Keratinocyte (primary cell): ENCODE measurements at regions not wholly inside any gene's neighbourhood (a gene's known extent, or its start where the extent isn't known, plus 50 kb on each side); places are given as distances from the start of the nearest gene placed in this dataset.

ENCODE experiments used
- DNase-seq: peaks from one replicate; pipeline ENCODE4 v3.0.0-alpha.2; 2011; ENCODE audit warnings: low read depth, missing footprints, low spot score
- FAIRE-seq: peaks from 2 replicates; lab custom pipeline; 2011; peaks lifted over from hg19 to GRCh38; lab: Jason Lieb, UNC
- H2AFZ ChIP-seq: 2 replicates; pipeline ENCODE4 v1.6.0; 2012; ENCODE audit warnings: low read length, control low read depth, inconsistent platforms; ENCODE audit not compliant: control insufficient read depth
- H3K27ac ChIP-seq: 2 replicates; pipeline ENCODE4 v1.5.1; 2011; ENCODE audit warnings: low read length; ENCODE audit not compliant: control insufficient read depth, insufficient read depth
- H3K27me3 ChIP-seq: 3 replicates; pipeline ENCODE4 v1.6.0; 2011; ENCODE audit warnings: low read length; ENCODE audit not compliant: control insufficient read depth, insufficient read depth; ENCODE audit errors: extremely low read depth
- H3K36me3 ChIP-seq, 2 experiments: 2 replicates in 1 of 2; 3 replicates in 1 of 2; pipeline ENCODE4 v1.5.1; 2011; ENCODE audit warnings: low read length in 2 of 2, mild to moderate bottlenecking in 1 of 2; ENCODE audit not compliant: control insufficient read depth in 2 of 2, insufficient read depth in 2 of 2; ENCODE audit errors: extremely low read depth in 1 of 2
- H3K4me1 ChIP-seq: 3 replicates; pipeline ENCODE4 v1.5.1; 2011; ENCODE audit warnings: low read length; ENCODE audit not compliant: control insufficient read depth, insufficient read depth; ENCODE audit errors: extremely low read depth
- H3K4me2 ChIP-seq: 3 replicates; pipeline ENCODE4 v1.6.0; 2011; ENCODE audit warnings: low read depth, low read length; ENCODE audit not compliant: control insufficient read depth, insufficient read depth; ENCODE audit errors: extremely low read depth
- H3K4me3 ChIP-seq, 3 experiments: fragments of 200-600 bp in 1 of 3; sonication (generic) in 1 of 3; 2 replicates in 2 of 3; 3 replicates in 1 of 3; pipeline ENCODE4 v1.5.1; 2011 to 2016; ENCODE audit warnings: low read length in 3 of 3, mild to moderate bottlenecking in 3 of 3, control low read depth in 2 of 3, inconsistent platforms in 1 of 3, low read depth in 1 of 3, mixed read lengths in 1 of 3, mixed run types in 1 of 3, moderate library complexity in 1 of 3; ENCODE audit not compliant: control insufficient read depth in 2 of 3, insufficient read depth in 2 of 3; ENCODE audit errors: extremely low read depth in 1 of 3
- H3K79me2 ChIP-seq: 2 replicates; pipeline ENCODE4 v1.6.0; 2012; ENCODE audit warnings: low read length; ENCODE audit not compliant: control insufficient read depth, insufficient read depth
- H3K9ac ChIP-seq: 3 replicates; pipeline ENCODE4 v1.6.0; 2011; ENCODE audit warnings: low read length; ENCODE audit not compliant: control insufficient read depth, insufficient read depth; ENCODE audit errors: extremely low read depth
- H3K9me1 ChIP-seq: 3 replicates; pipeline ENCODE4 v1.6.0; 2011; ENCODE audit warnings: low read length; ENCODE audit not compliant: control insufficient read depth, insufficient read depth; ENCODE audit errors: extremely low read depth
- H3K9me3 ChIP-seq: 2 replicates; pipeline ENCODE4 v1.5.1; 2012; ENCODE audit warnings: low read depth, low read length; ENCODE audit not compliant: control insufficient read depth
- H4K20me1 ChIP-seq: 3 replicates; pipeline ENCODE4 v1.6.0; 2011; ENCODE audit warnings: low read length; ENCODE audit not compliant: control insufficient read depth, insufficient read depth; ENCODE audit errors: extremely low read depth
- EZH2 ChIP-seq: IDR thresholded peaks from one replicate; pipeline ENCODE4 v1.6.1; 2012; ENCODE audit warnings: inconsistent platforms, mild to moderate bottlenecking, low read length, moderate library complexity
- dilution Hi-C: fragments of 300-500 bp; cut with MboI; formaldehyde crosslinking; loops from one replicate; pipeline ENCODE4 v1.7.0; 2020; ENCODE audit warnings: low sequenced_read_pairs; ENCODE audit not compliant: extremely low pct_ligation_motif_present
- TF ChIP-seq, protein P1 (sequence below), 3 experiments: IDR thresholded peaks in 1 of 3; conservative IDR thresholded peaks in 1 of 3; optimal IDR thresholded peaks in 1 of 3; 2 replicates in 2 of 3; 3 replicates in 1 of 3; pipeline versions ENCODE3 to v1.5.1; 2011; ENCODE audit warnings: low read length in 3 of 3, mild to moderate bottlenecking in 3 of 3, moderate library complexity in 2 of 3, control low read depth in 1 of 3, inconsistent platforms in 1 of 3; ENCODE audit not compliant: insufficient read depth in 2 of 3; ENCODE audit errors: extremely low read depth in 1 of 3

DNA sequence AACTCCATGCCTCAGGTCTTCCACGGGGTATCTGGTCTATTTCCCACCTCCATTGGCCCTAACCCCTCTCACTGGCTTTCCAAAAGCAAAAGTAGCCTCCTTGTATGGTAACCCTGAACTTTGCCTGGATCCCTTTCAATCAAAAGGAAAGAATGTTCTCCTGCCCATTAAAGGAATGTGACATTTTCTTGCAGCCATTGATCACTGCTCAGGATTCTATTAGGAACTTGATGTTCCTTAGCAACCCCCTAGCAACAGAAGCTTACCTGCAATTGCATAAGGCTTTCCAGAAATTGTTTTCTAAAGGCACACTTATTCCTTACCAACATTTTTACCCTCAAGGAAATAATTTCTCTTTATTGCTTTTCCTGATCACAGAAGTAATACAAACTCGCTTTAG is 91.4 kb upstream of the AGAP1 start:
- Histone ChIP-seq H3K4me1 (no peaks in the 10 kb centered on the region), H3K27ac (no peak overlapping the region), H3K79me2 (no peaks in the 10 kb centered on the region), H3K9ac (no peak overlapping the region), H3K27me3 (peaks cover 6% of the 10 kb centered on the region), H3K9me3 (no peaks in the 10 kb centered on the region), H3K4me2 (no peak overlapping the region), H4K20me1 (no peaks in the 10 kb centered on the region), H3K4me3 (no peak overlapping the region), H3K9me1 (no peaks in the 10 kb centered on the region), H2AFZ (no peak overlapping the region), H3K36me3 (no peaks in the 10 kb centered on the region)
- TF ChIP-seq, protein P1, sequence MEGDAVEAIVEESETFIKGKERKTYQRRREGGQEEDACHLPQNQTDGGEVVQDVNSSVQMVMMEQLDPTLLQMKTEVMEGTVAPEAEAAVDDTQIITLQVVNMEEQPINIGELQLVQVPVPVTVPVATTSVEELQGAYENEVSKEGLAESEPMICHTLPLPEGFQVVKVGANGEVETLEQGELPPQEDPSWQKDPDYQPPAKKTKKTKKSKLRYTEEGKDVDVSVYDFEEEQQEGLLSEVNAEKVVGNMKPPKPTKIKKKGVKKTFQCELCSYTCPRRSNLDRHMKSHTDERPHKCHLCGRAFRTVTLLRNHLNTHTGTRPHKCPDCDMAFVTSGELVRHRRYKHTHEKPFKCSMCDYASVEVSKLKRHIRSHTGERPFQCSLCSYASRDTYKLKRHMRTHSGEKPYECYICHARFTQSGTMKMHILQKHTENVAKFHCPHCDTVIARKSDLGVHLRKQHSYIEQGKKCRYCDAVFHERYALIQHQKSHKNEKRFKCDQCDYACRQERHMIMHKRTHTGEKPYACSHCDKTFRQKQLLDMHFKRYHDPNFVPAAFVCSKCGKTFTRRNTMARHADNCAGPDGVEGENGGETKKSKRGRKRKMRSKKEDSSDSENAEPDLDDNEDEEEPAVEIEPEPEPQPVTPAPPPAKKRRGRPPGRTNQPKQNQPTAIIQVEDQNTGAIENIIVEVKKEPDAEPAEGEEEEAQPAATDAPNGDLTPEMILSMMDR (optimal IDR thresholded peaks at IDR 0.05 in 1 of 3, IDR thresholded peaks at IDR 0.05 in 1 of 3, conservative IDR thresholded peaks at IDR 0.05 in 1 of 3; ENCODE audit: extremely low read depth in 1 of 3, insufficient read depth in 2 of 3, low read length in 3 of 3): no peak
- DNase-seq (no peak), FAIRE-seq (no peak)
- dilution Hi-C loops: no loop called here

DNA sequence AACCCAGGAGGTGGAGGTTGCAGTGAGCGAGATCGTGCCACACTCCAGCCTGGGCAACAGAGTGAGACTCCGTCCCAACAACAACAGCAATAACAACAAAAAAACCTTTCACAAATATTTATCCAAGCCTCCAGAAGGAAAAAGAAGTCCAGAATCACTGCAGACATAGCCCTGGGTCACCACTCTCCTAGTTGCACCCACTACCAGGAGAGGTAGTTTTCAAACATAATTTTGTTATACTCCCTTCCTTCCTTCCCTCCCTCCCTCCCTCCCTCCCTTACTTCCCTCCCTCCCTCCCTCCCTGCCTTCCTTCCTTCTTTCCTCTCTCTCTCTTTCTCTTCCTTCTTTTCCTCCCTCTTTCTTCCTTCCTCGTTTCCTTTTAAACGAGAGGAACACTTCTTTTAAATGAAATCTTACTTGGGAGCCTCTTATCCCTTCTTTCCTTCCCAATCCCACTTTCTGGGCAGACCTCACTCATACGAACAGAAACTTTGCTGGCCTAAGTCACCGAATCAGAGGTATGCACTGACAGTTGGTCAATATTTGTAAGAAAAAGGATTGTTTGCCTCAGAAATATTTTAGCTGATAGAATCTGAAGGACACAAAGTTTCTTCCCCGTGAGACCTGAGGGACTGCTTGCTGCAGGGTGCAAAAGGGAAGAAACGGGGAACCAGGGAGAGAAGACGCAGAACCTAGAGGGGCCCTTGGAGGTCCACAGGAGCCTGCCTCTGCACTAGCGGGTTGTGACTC is 88.1 kb upstream of the AGAP1 start:
- H3K4me1 ChIP-seq: no peaks in the 10 kb centered on the region
- no peak overlapping the region for H3K4me3 ChIP-seq
- dilution Hi-C loops: no loop called here
- H3K79me2 ChIP-seq: no peaks in the 10 kb centered on the region
- H3K9ac ChIP-seq: no peak overlapping the region
- TF ChIP-seq, protein P1 (optimal IDR thresholded peaks at IDR 0.05 in 1 of 3, IDR thresholded peaks at IDR 0.05 in 1 of 3, conservative IDR thresholded peaks at IDR 0.05 in 1 of 3; ENCODE audit: extremely low read depth in 1 of 3, insufficient read depth in 2 of 3, low read length in 3 of 3): no peak
- no peak for TF ChIP-seq EZH2
- no peak overlapping the region for H2AFZ ChIP-seq
- H4K20me1 ChIP-seq: no peaks in the 10 kb centered on the region
- H3K9me3 ChIP-seq: no peaks in the 10 kb centered on the region
- peaks cover 6% of the 10 kb centered on the region for H3K27me3 ChIP-seq
- no peak overlapping the region for H3K4me2 ChIP-seq
- no peak overlapping the region for H3K27ac ChIP-seq
- H3K36me3 ChIP-seq: no peaks in the 10 kb centered on the region
- FAIRE-seq: no peak
- no peaks in the 10 kb centered on the region for H3K9me1 ChIP-seq
- DNase-seq: no peak
